Karpas-422 (cell line): ENCODE measurements at regions not wholly inside any gene's neighbourhood (a gene's known extent, or its start where the extent isn't known, plus 50 kb on each side); places are given as distances from the start of the nearest gene placed in this dataset.

Source experiments
- DNase-seq: peaks from one replicate; pipeline ENCODE4 v3.0.0-alpha.2; 2015
- H2AFZ ChIP-seq: fragments of 200-600 bp; sonication (generic); 2 replicates; pipeline ENCODE4 v1.6.1; 2014; ENCODE audit warnings: antibody characterized with exemption, low read length, mixed read lengths
- H3K27ac ChIP-seq: fragments of 200-600 bp; sonication (generic); 2 replicates; pipeline ENCODE4 v1.5.1; 2014; ENCODE audit warnings: mild to moderate bottlenecking, low read length, moderate library complexity
- H3K27me3 ChIP-seq: fragments of 200-600 bp; sonication (generic); 2 replicates; pipeline ENCODE4 v1.6.1; 2014; ENCODE audit warnings: low read length, mixed read lengths
- H3K36me3 ChIP-seq: fragments of 200-600 bp; sonication (generic); 2 replicates; pipeline ENCODE4 v1.6.1; 2014; ENCODE audit warnings: low read length, mixed read lengths; ENCODE audit not compliant: insufficient read depth
- H3K4me1 ChIP-seq: fragments of 200-600 bp; sonication (generic); 2 replicates; pipeline ENCODE4 v1.6.1; 2014; ENCODE audit warnings: mild to moderate bottlenecking, low read length, mixed read lengths
- H3K4me2 ChIP-seq: fragments of 200-600 bp; sonication (generic); 2 replicates; pipeline ENCODE4 v1.6.1; 2014; ENCODE audit warnings: low read length, low read depth, mild to moderate bottlenecking; ENCODE audit not compliant: poor library complexity, severe bottlenecking
- H3K4me3 ChIP-seq: fragments of 200-600 bp; sonication (generic); 2 replicates; pipeline ENCODE4 v1.5.1; 2014; ENCODE audit warnings: mild to moderate bottlenecking, antibody characterized with exemption, low read length, mixed read lengths
- H3K79me2 ChIP-seq: fragments of 200-600 bp; sonication (generic); 2 replicates; pipeline ENCODE4 v1.6.1; 2014; ENCODE audit warnings: mild to moderate bottlenecking, low read length, mixed read lengths
- H3K9ac ChIP-seq: fragments of 200-600 bp; sonication (generic); 2 replicates; pipeline ENCODE4 v1.6.0; 2014; ENCODE audit warnings: low read length
- H3K9me2 ChIP-seq: fragments of 200-600 bp; sonication (generic), shearing (Covaris generic); replicated peaks from 2 replicates; pipeline ENCODE4 v1.6.0; 2014; ENCODE audit warnings: mild to moderate bottlenecking, low read length, moderate library complexity; ENCODE audit not compliant: insufficient read depth
- H3K9me3 ChIP-seq: fragments of 300-700, 200-600 bp; sonication (generic); 2 replicates; pipeline ENCODE4 v1.6.1; 2014; ENCODE audit warnings: low read length, mixed read lengths
- H4K20me1 ChIP-seq: fragments of 200-600 bp; sonication (generic); 2 replicates; pipeline ENCODE4 v1.6.1; 2014; ENCODE audit warnings: mild to moderate bottlenecking, antibody characterized with exemption, low read length, low read depth; ENCODE audit not compliant: insufficient read depth

DNA sequence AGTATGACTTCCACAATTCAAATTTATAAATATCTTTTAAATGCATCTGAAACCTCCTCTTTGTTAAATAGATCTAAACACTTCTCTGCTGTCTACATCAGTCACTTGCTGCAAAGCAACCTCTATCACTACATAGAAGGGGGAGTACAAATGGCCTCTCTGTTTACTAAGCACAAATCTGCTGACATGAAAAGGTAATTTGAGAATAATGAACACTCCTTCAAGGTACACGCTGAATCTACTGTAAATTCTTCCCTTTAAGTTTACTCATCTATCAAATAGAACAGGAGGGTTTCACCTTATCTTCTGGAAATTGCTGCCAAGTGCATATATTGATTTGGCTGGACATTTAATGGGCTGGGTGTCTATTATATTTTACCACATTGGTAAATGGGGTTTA is 879.6 kb downstream of the SUCLG1 start:
- Histone ChIP-seq H4K20me1 (no peaks in the 10 kb centered on the region), H3K36me3 (no peaks in the 10 kb centered on the region), H3K9ac (no peak overlapping the region), H3K4me3 (no peak overlapping the region), H3K9me2 (no peaks in the 10 kb centered on the region), H3K4me2 (no peak overlapping the region), H3K27ac (no peak overlapping the region), H3K4me1 (no peaks in the 10 kb centered on the region), H2AFZ (no peak overlapping the region), H3K9me3 (peaks cover 38% of the 10 kb centered on the region), H3K79me2 (no peaks in the 10 kb centered on the region), H3K27me3 (no peaks in the 10 kb centered on the region)
- DNase-seq, result no peak

- Histone ChIP-seq H3K27me3 (no peaks in the 10 kb centered on the region), H3K9me2 (no peaks in the 10 kb centered on the region), H4K20me1 (no peaks in the 10 kb centered on the region), H3K9me3 (peaks cover 39% of the 10 kb centered on the region), H3K4me2 (no peak overlapping the region), H3K9ac (no peak overlapping the region), H3K4me1 (no peaks in the 10 kb centered on the region), H3K79me2 (no peaks in the 10 kb centered on the region), H3K36me3 (no peaks in the 10 kb centered on the region), H3K27ac (no peak overlapping the region), H2AFZ (no peak overlapping the region), H3K4me3 (no peak overlapping the region)
- DNase-seq, result no peak
Observed at GRCh38 chr2:83578405-83578804, 880.7 kb downstream of the SUCLG1 start.

DNA sequence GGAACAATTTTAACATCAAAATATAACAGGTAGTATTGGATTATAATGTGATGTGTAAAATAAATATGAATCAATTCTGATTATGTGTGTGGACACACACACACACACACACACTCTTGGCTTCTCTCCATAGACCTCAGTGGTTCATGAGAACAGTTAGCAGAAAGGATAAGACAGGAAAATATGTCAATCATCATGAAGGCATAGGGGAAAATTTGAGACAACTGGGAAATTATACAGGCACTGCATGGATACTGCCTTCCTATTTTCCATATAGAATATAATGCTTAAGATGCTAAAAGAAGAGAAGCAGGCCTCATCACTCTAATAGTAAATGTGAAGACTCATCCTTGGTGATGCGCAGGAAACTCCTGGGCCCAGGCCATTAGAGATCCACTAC is 884.5 kb downstream of the SUCLG1 start:
- no peaks in the 10 kb centered on the region for H3K4me1 ChIP-seq

GRCh38 chr2:83573060-83573459 is 886.0 kb downstream of the SUCLG1 start:
- H3K4me3 ChIP-seq, result no peak overlapping the region
- H3K4me1 ChIP-seq, result no peaks in the 10 kb centered on the region
- H3K9ac ChIP-seq, result no peak overlapping the region
- H3K9me2 ChIP-seq, result no peaks in the 10 kb centered on the region
- H3K36me3 ChIP-seq, result no peaks in the 10 kb centered on the region
- H3K27me3 ChIP-seq, result no peaks in the 10 kb centered on the region
- H4K20me1 ChIP-seq, result no peaks in the 10 kb centered on the region
- no peak overlapping the region for H3K27ac ChIP-seq
- H3K4me2 ChIP-seq, result no peak overlapping the region
- H2AFZ ChIP-seq, result no peak overlapping the region
- no peak for DNase-seq
- H3K79me2 ChIP-seq, result no peaks in the 10 kb centered on the region
- peaks cover 42% of the 10 kb centered on the region for H3K9me3 ChIP-seq

More for the DNA sequence above, 884.5 kb downstream of the SUCLG1 start:
- Histone ChIP-seq H2AFZ (no peak overlapping the region), H4K20me1 (no peaks in the 10 kb centered on the region), H3K27me3 (no peaks in the 10 kb centered on the region), H3K9me3 (peaks cover 44% of the 10 kb centered on the region), H3K4me3 (no peak overlapping the region), H3K79me2 (no peaks in the 10 kb centered on the region), H3K9me2 (no peaks in the 10 kb centered on the region), H3K4me2 (no peak overlapping the region), H3K36me3 (no peaks in the 10 kb centered on the region), H3K9ac (no peak overlapping the region), H3K27ac (no peak overlapping the region)
- DNase-seq, result no peak

- no peaks in the 10 kb centered on the region for H3K9me2 ChIP-seq
- no peak overlapping the region for H3K9ac ChIP-seq
- H3K4me3 ChIP-seq, result no peak overlapping the region
- no peaks in the 10 kb centered on the region for H3K27me3 ChIP-seq
- H3K4me1 ChIP-seq, result no peaks in the 10 kb centered on the region
- H3K27ac ChIP-seq, result no peak overlapping the region
- H4K20me1 ChIP-seq, result no peaks in the 10 kb centered on the region
- no peaks in the 10 kb centered on the region for H3K79me2 ChIP-seq
- no peaks in the 10 kb centered on the region for H3K36me3 ChIP-seq
- DNase-seq, result no peak
- H3K4me2 ChIP-seq, result no peak overlapping the region
- peaks cover 45% of the 10 kb centered on the region for H3K9me3 ChIP-seq
- H2AFZ ChIP-seq, result no peak overlapping the region
Observed at GRCh38 chr2:83572400-83572799, 886.7 kb downstream of the SUCLG1 start.

DNA sequence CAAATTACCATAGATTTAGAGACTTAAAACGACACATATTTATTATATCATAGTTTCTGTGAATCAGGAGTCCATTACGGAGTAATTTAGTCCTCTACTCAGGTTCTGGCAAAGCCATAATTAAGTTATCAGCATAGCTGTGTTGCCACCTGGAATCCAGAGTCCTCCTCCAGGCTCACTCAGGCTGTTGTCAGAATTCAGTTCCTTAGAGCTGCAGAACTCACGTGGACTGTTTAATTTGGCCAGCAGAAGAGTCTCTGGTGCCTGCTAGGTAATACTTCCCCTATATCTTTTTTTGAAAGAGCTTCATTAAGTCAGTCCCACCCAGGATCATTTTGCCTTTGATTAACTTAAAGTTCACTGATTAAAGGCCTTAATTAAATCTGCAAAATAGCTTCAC is 891.5 kb downstream of the SUCLG1 start:
- no peaks in the 10 kb centered on the region for H3K4me1 ChIP-seq
- no peaks in the 10 kb centered on the region for H3K36me3 ChIP-seq
- no peaks in the 10 kb centered on the region for H3K79me2 ChIP-seq
- no peak overlapping the region for H3K4me2 ChIP-seq
- no peak for DNase-seq
- H3K27me3 ChIP-seq, result no peaks in the 10 kb centered on the region
- no peak overlapping the region for H2AFZ ChIP-seq
- H3K9ac ChIP-seq, result no peak overlapping the region
- no peaks in the 10 kb centered on the region for H4K20me1 ChIP-seq
- H3K27ac ChIP-seq, result no peak overlapping the region
- peaks cover 54% of the 10 kb centered on the region for H3K9me3 ChIP-seq
- H3K4me3 ChIP-seq, result no peak overlapping the region
- no peaks in the 10 kb centered on the region for H3K9me2 ChIP-seq

DNA sequence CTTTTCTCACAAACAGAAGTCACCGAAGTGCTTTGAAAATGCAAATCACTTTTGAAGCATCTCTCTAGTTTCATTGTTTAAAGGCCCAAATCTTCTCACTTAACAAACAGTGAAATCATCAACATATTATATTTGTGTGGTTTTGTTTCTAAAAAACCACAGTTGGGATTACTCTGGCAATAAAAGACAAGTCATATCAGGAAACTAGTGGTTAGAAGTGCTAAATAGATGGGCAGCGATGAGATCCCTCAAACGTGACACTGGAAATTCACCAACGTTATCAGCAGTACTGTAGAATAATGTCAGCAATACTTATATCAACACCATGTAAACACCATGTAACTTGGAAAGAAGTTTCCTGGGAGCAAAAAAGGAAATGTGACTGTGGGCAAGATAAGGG is 893.5 kb downstream of the SUCLG1 start:
- H3K27me3 ChIP-seq, result no peaks in the 10 kb centered on the region
- no peaks in the 10 kb centered on the region for H4K20me1 ChIP-seq
- no peak overlapping the region for H3K9ac ChIP-seq
- no peaks in the 10 kb centered on the region for H3K4me1 ChIP-seq
- no peak overlapping the region for H3K27ac ChIP-seq
- no peak for DNase-seq
- H3K9me3 ChIP-seq, result peaks cover 44% of the 10 kb centered on the region
- no peaks in the 10 kb centered on the region for H3K9me2 ChIP-seq
- H3K4me2 ChIP-seq, result no peak overlapping the region
- H2AFZ ChIP-seq, result no peak overlapping the region
- H3K36me3 ChIP-seq, result no peaks in the 10 kb centered on the region
- no peaks in the 10 kb centered on the region for H3K79me2 ChIP-seq
- H3K4me3 ChIP-seq, result no peak overlapping the region

DNA sequence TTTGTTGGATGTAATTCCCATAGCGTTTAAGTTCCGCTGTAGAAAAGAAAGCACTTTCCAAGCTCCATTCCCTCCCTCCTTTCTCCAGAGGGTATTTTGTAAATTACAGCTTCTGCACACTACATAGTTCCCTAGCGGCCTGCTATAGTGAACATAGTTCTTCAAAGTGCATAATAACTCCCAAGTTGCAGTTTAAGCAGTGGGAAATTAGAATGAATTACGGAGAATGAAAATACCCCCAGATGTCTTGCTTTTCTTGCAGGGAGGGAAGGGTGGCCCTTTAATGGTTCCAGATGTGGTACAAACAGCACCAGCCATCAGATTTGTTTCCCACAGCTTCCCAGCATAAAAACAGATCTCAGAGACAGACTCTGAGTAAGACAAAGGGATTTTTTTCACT is 893.9 kb downstream of the SUCLG1 start:
- Histone ChIP-seq H3K4me3 (no peak overlapping the region), H3K79me2 (no peaks in the 10 kb centered on the region), H3K9me2 (no peaks in the 10 kb centered on the region), H3K9me3 (peaks cover 48% of the 10 kb centered on the region), H2AFZ (no peak overlapping the region), H3K36me3 (no peaks in the 10 kb centered on the region), H3K4me1 (no peaks in the 10 kb centered on the region), H3K4me2 (no peak overlapping the region), H3K27me3 (no peaks in the 10 kb centered on the region), H3K9ac (no peak overlapping the region), H4K20me1 (no peaks in the 10 kb centered on the region), H3K27ac (no peak overlapping the region)
- no peak for DNase-seq

DNA sequence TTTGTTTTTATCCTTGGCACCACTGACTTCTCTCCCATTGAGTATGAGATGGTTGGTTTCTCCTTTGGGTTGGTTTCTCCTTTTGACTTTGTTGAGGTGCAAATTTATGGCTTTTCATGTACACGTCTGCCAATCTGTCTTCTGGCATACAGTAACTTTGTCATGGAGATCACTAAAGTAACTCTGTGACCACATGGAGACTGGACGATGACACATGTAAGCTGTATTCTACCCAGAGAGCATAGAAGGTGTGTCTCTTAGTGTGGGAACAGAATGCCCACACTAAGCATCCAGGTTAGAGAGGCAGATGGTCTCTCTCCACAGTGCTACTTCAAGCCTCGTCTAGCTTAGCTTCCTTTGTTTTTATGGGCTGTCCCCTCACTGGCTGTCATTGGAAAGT is 897.5 kb downstream of the SUCLG1 start:
- DNase-seq, result no peak
- Histone ChIP-seq H3K4me2 (no peak overlapping the region), H4K20me1 (no peaks in the 10 kb centered on the region), H3K79me2 (no peaks in the 10 kb centered on the region), H3K4me1 (no peaks in the 10 kb centered on the region), H2AFZ (no peak overlapping the region), H3K9ac (no peak overlapping the region), H3K9me3 (peaks cover 63% of the 10 kb centered on the region), H3K36me3 (no peaks in the 10 kb centered on the region), H3K9me2 (no peaks in the 10 kb centered on the region), H3K4me3 (no peak overlapping the region), H3K27me3 (no peaks in the 10 kb centered on the region), H3K27ac (no peak overlapping the region)
